WTC11 (cell line): ENCODE measurements at regions not wholly inside any gene's neighbourhood (a gene's known extent, or its start where the extent isn't known, plus 50 kb on each side); places are given as distances from the start of the nearest gene placed in this dataset.

Source experiments
- ATAC-seq: fragments of 200-7000 bp; cut with Tn5 transposase; 2 replicates; pipeline ENCODE4 v1.10.0; 2021; ENCODE audit warnings: mild to moderate bottlenecking, moderate library complexity
- CTCF ChIA-PET: fragments of 300-600 bp; sonication (Branson Sonifier 250); formaldehyde crosslinking; loops from one replicate; lab custom pipeline; 2021; ENCODE audit warnings: antibody characterized with exemption; lab: Charles Lee
- POLR2A ChIA-PET: fragments of 350-600 bp; sonication (Branson Sonifier 250); formaldehyde crosslinking; loops from one replicate; lab custom pipeline; 2021; ENCODE audit warnings: antibody characterized with exemption; lab: Charles Lee
- DNase-seq: peaks from one replicate; pipeline ENCODE4 v3.0.0; 2021; ENCODE audit warnings: low spot score
- H3K27ac Mint-ChIP-seq: 2 replicates; pipeline ENCODE4 v1.8.0; 2021; ENCODE audit warnings: mixed read lengths
- H3K27me3 Mint-ChIP-seq: 2 replicates; pipeline ENCODE4 v1.8.0; 2021; ENCODE audit warnings: low read depth, mild to moderate bottlenecking, moderate library complexity, mixed read lengths
- H3K36me3 Mint-ChIP-seq: 2 replicates; pipeline ENCODE4 v1.8.0; 2021; ENCODE audit warnings: mixed read lengths
- H3K4me1 Mint-ChIP-seq: 2 replicates; pipeline ENCODE4 v1.8.0; 2022; ENCODE audit warnings: mixed read lengths
- H3K4me3 Mint-ChIP-seq: 2 replicates; pipeline ENCODE4 v1.8.0; 2021; ENCODE audit warnings: mild to moderate bottlenecking, moderate library complexity, mixed read lengths
- H3K9me3 Mint-ChIP-seq: 2 replicates; pipeline ENCODE4 v1.8.0; 2021; ENCODE audit warnings: mixed read lengths
- FOXJ3 ChIP-seq: sonication (generic); formaldehyde crosslinking; IDR thresholded peaks from 2 replicates; pipeline ENCODE4 v1.9.0; 2021; ENCODE audit warnings: missing genetic modification reagents, mild to moderate bottlenecking, borderline replicate concordance
- GRHL2 ChIP-seq: fragments of 250-450 bp; sonication (Bioruptor Pico); IDR thresholded peaks from 2 replicates; pipeline ENCODE4 v1.8.0; 2022; ENCODE audit warnings: mild to moderate bottlenecking, moderate library complexity; ENCODE audit not compliant: insufficient replicate concordance, severe bottlenecking
- JAZF1 ChIP-seq: fragments of 250-450 bp; sonication (Bioruptor Pico); IDR thresholded peaks from 2 replicates; pipeline ENCODE4 v1.9.0; 2021; ENCODE audit warnings: moderate library complexity, mild to moderate bottlenecking, inconsistent platforms
- OVOL2 ChIP-seq: fragments of 250-450 bp; sonication (Bioruptor Pico); IDR thresholded peaks from 2 replicates; pipeline ENCODE4 v1.9.0; 2021; ENCODE audit warnings: mild to moderate bottlenecking, borderline replicate concordance
- PRRX2 ChIP-seq: fragments of 250-450 bp; sonication (Bioruptor Pico); IDR thresholded peaks from 2 replicates; pipeline ENCODE4 v1.8.0; 2021; ENCODE audit warnings: mild to moderate bottlenecking
- RELA ChIP-seq: sonication (generic); formaldehyde crosslinking; IDR thresholded peaks from 2 replicates; pipeline ENCODE4 v1.8.1; 2022; ENCODE audit warnings: missing genetic modification reagents, mild to moderate bottlenecking, borderline replicate concordance
- SMAD3 ChIP-seq: sonication (generic); formaldehyde crosslinking; IDR thresholded peaks from 2 replicates; pipeline ENCODE4 v1.8.0; 2022; ENCODE audit warnings: missing genetic modification reagents, mild to moderate bottlenecking, borderline replicate concordance
- SP1 ChIP-seq: sonication (generic); formaldehyde crosslinking; conservative IDR thresholded peaks from 2 replicates; pipeline ENCODE4 v1.8.1; 2022; ENCODE audit warnings: missing genetic modification reagents
- TF ChIP-seq, protein P1 (sequence below): sonication (generic); formaldehyde crosslinking; IDR thresholded peaks from 2 replicates; pipeline ENCODE4 v1.8.0; 2023; ENCODE audit warnings: missing genetic modification reagents, mild to moderate bottlenecking, borderline replicate concordance
- TF ChIP-seq, protein P2 (sequence below): sonication (generic); formaldehyde crosslinking; conservative IDR thresholded peaks from 2 replicates; pipeline ENCODE4 v1.8.1; 2023; ENCODE audit warnings: mild to moderate bottlenecking, low read depth, missing genetic modification reagents, moderate library complexity
- TF ChIP-seq, protein P3 (sequence below): fragments of 250-450 bp; sonication (Bioruptor Pico); IDR thresholded peaks from 2 replicates; pipeline ENCODE4 v1.8.0; 2021; ENCODE audit warnings: mild to moderate bottlenecking
- TF ChIP-seq, protein P4 (sequence below): sonication (generic); formaldehyde crosslinking; IDR thresholded peaks from 2 replicates; pipeline ENCODE4 v1.8.1; 2022; ENCODE audit warnings: low read depth, missing genetic modification reagents, borderline replicate concordance
- TF ChIP-seq, protein P5 (sequence below): fragments of 200-600 bp; IDR thresholded peaks from 2 replicates; pipeline ENCODE4 v1.8.0; 2022; ENCODE audit warnings: antibody characterized with exemption

DNA sequence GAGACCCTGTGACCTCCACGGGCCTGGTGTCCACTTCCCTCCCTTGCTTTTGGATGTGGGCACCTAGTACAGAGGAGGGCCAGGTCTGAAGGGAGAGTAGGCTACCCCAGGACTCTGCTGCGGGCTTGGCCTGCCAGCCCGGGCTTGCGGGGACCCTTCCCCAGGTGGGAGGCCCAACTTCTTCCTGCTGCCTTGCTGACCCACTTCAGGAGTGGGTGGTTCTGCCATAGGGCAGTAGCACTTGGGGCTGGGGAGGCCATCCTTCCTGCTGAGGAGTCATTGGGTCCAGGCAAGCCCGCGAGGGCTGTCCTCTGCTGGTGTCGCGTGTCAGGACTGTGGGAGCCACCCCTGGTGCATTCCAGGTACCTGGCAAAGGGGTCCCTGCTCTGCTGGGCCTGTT, 1250.0 kb downstream of the BRD1 start (continued):
- TF ChIP-seq, protein P1, sequence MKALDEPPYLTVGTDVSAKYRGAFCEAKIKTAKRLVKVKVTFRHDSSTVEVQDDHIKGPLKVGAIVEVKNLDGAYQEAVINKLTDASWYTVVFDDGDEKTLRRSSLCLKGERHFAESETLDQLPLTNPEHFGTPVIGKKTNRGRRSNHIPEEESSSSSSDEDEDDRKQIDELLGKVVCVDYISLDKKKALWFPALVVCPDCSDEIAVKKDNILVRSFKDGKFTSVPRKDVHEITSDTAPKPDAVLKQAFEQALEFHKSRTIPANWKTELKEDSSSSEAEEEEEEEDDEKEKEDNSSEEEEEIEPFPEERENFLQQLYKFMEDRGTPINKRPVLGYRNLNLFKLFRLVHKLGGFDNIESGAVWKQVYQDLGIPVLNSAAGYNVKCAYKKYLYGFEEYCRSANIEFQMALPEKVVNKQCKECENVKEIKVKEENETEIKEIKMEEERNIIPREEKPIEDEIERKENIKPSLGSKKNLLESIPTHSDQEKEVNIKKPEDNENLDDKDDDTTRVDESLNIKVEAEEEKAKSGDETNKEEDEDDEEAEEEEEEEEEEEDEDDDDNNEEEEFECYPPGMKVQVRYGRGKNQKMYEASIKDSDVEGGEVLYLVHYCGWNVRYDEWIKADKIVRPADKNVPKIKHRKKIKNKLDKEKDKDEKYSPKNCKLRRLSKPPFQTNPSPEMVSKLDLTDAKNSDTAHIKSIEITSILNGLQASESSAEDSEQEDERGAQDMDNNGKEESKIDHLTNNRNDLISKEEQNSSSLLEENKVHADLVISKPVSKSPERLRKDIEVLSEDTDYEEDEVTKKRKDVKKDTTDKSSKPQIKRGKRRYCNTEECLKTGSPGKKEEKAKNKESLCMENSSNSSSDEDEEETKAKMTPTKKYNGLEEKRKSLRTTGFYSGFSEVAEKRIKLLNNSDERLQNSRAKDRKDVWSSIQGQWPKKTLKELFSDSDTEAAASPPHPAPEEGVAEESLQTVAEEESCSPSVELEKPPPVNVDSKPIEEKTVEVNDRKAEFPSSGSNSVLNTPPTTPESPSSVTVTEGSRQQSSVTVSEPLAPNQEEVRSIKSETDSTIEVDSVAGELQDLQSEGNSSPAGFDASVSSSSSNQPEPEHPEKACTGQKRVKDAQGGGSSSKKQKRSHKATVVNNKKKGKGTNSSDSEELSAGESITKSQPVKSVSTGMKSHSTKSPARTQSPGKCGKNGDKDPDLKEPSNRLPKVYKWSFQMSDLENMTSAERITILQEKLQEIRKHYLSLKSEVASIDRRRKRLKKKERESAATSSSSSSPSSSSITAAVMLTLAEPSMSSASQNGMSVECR (CRISPR knock-in tag), result no peak
- TF ChIP-seq GRHL2 (CRISPR knock-in tag) (no peak), SP1 (no peak), FOXJ3 (no peak), JAZF1 (CRISPR knock-in tag) (no peak), SMAD3 (CRISPR knock-in tag) (no peak), OVOL2 (CRISPR knock-in tag) (no peak)
- TF ChIP-seq, protein P2, sequence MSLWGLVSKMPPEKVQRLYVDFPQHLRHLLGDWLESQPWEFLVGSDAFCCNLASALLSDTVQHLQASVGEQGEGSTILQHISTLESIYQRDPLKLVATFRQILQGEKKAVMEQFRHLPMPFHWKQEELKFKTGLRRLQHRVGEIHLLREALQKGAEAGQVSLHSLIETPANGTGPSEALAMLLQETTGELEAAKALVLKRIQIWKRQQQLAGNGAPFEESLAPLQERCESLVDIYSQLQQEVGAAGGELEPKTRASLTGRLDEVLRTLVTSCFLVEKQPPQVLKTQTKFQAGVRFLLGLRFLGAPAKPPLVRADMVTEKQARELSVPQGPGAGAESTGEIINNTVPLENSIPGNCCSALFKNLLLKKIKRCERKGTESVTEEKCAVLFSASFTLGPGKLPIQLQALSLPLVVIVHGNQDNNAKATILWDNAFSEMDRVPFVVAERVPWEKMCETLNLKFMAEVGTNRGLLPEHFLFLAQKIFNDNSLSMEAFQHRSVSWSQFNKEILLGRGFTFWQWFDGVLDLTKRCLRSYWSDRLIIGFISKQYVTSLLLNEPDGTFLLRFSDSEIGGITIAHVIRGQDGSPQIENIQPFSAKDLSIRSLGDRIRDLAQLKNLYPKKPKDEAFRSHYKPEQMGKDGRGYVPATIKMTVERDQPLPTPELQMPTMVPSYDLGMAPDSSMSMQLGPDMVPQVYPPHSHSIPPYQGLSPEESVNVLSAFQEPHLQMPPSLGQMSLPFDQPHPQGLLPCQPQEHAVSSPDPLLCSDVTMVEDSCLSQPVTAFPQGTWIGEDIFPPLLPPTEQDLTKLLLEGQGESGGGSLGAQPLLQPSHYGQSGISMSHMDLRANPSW (CRISPR knock-in tag), result no peak
- TF ChIP-seq, protein P3, sequence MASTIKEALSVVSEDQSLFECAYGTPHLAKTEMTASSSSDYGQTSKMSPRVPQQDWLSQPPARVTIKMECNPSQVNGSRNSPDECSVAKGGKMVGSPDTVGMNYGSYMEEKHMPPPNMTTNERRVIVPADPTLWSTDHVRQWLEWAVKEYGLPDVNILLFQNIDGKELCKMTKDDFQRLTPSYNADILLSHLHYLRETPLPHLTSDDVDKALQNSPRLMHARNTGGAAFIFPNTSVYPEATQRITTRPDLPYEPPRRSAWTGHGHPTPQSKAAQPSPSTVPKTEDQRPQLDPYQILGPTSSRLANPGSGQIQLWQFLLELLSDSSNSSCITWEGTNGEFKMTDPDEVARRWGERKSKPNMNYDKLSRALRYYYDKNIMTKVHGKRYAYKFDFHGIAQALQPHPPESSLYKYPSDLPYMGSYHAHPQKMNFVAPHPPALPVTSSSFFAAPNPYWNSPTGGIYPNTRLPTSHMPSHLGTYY (CRISPR knock-in tag), result no peak
- TF ChIP-seq, protein P4, sequence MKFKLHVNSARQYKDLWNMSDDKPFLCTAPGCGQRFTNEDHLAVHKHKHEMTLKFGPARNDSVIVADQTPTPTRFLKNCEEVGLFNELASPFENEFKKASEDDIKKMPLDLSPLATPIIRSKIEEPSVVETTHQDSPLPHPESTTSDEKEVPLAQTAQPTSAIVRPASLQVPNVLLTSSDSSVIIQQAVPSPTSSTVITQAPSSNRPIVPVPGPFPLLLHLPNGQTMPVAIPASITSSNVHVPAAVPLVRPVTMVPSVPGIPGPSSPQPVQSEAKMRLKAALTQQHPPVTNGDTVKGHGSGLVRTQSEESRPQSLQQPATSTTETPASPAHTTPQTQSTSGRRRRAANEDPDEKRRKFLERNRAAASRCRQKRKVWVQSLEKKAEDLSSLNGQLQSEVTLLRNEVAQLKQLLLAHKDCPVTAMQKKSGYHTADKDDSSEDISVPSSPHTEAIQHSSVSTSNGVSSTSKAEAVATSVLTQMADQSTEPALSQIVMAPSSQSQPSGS (CRISPR knock-in tag), result no peak

DNA sequence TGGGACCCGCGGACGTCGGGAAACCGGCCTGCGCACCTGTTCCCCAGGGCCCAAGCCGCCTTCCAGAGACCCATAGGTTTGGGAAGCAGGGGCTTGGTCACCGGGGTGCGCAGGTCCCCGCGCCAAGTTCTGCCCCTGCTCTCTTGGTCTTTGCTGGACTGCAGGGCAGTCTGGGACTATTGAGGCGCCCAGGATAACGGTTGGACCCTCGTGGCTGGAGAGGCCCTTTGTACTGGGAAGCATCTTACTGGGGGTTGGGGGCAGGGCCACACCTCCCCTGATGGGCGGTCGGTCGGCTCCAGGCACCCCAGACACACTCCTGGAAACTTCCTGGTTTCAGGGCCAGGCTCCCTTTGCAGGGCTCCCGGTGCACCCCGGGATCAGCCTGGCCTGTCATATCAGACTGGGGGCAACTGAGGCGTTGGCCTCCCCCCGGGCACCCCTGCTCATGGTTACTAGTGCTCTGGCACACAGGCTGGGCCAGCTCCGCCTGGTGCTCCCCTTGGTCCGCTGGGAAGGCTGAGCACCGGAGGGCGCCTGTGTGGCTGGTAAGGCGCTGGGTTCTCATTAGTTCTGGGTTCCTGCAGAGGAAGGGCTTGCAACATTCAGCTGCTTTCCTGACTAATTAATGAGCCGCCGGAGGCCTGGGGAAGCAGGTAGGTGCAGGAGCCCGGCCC, 1250.5 kb downstream of the BRD1 start:
- DNase-seq (peak; percentile 32), ATAC-seq (0 out of 2 replicates have a peak, but pooled peaks have one; percentile 3)
- CTCF ChIA-PET, result interaction anchor here (0.6 to 2.1 kb wide), 14 partner anchors 9 to 728 kb away, joined by 3 to 9 read pairs (median 4); no protein-coding TSS in a partner anchor
- Mint-ChIP-seq H3K9me3 (peaks cover under 1% of the 10 kb centered on the region; the same call in 1 of the 2 replicates), H3K4me1 (peaks cover 14% of the 10 kb centered on the region), H3K36me3 (0 out of 2 replicates have a peak, but pooled peaks cover under 1% of the 10 kb centered on the region), H3K27ac (no peak overlapping the region), H3K27me3 (peaks cover 8% of the 10 kb centered on the region; the same call in 1 of the 2 replicates), H3K4me3 (peak overlapping the region; percentile 51)
- POLR2A ChIA-PET, result no interaction called here
- TF ChIP-seq PRRX2 (CRISPR knock-in tag) (no peak), RELA (CRISPR knock-in tag) (no peak)
- TF ChIP-seq, protein P5, sequence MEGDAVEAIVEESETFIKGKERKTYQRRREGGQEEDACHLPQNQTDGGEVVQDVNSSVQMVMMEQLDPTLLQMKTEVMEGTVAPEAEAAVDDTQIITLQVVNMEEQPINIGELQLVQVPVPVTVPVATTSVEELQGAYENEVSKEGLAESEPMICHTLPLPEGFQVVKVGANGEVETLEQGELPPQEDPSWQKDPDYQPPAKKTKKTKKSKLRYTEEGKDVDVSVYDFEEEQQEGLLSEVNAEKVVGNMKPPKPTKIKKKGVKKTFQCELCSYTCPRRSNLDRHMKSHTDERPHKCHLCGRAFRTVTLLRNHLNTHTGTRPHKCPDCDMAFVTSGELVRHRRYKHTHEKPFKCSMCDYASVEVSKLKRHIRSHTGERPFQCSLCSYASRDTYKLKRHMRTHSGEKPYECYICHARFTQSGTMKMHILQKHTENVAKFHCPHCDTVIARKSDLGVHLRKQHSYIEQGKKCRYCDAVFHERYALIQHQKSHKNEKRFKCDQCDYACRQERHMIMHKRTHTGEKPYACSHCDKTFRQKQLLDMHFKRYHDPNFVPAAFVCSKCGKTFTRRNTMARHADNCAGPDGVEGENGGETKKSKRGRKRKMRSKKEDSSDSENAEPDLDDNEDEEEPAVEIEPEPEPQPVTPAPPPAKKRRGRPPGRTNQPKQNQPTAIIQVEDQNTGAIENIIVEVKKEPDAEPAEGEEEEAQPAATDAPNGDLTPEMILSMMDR, result 0 out of 2 replicates have a peak, but pooled peaks have one; percentile 20
